GM23338 (cell line): ENCODE measurements at regions not wholly inside any gene's neighbourhood (a gene's known extent, or its start where the extent isn't known, plus 50 kb on each side); places are given as distances from the start of the nearest gene placed in this dataset.

Experiments
- NANOG ChIP-seq: IDR thresholded peaks from 2 replicates; pipeline ENCODE4 v1.6.1; 2016; ENCODE audit warnings: antibody characterized with exemption, borderline replicate concordance
- POLR2AphosphoS5 ChIP-seq: IDR thresholded peaks from 2 replicates; pipeline ENCODE4 v1.6.1; 2016; ENCODE audit warnings: antibody characterized with exemption, low read depth
- TF ChIP-seq, protein P1 (sequence below), 2 experiments: fragments of 200-600 bp in 1 of 2; sonication (generic) in 1 of 2; conservative IDR thresholded peaks; 2 replicates each; pipeline versions ENCODE4 v1.5.1 to v1.6.1; 2016 to 2017; ENCODE audit warnings: antibody characterized with exemption in 2 of 2, low read depth in 2 of 2, mild to moderate bottlenecking in 2 of 2, moderate library complexity in 1 of 2

DNA sequence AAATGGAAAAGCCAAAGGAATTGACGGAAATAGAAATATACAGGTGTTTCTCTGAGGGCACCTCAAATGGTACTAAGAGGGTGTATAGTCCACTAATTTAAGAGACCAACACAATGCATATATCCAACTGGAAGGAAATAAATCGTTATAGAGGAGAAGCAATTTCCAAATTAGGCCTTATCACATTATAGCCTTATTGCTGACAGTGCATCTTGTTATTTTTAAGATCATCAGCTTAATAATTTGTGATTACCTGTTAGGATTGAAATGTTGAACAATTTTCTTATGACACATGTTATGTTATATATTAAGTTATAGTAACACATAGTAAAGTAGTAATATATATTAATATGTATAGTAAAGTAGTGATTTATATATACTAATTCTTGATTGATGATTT lies 915.7 kb upstream of the PCDH9 start:
- TF ChIP-seq, protein P1, sequence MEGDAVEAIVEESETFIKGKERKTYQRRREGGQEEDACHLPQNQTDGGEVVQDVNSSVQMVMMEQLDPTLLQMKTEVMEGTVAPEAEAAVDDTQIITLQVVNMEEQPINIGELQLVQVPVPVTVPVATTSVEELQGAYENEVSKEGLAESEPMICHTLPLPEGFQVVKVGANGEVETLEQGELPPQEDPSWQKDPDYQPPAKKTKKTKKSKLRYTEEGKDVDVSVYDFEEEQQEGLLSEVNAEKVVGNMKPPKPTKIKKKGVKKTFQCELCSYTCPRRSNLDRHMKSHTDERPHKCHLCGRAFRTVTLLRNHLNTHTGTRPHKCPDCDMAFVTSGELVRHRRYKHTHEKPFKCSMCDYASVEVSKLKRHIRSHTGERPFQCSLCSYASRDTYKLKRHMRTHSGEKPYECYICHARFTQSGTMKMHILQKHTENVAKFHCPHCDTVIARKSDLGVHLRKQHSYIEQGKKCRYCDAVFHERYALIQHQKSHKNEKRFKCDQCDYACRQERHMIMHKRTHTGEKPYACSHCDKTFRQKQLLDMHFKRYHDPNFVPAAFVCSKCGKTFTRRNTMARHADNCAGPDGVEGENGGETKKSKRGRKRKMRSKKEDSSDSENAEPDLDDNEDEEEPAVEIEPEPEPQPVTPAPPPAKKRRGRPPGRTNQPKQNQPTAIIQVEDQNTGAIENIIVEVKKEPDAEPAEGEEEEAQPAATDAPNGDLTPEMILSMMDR (conservative IDR thresholded peaks at IDR 0.05; ENCODE audit: low read depth in 2 of 2): no peak
- no peak for TF ChIP-seq POLR2AphosphoS5
- TF ChIP-seq NANOG: no peak
